ENCODE measurements at regions not wholly inside any gene's neighbourhood (a gene's known extent, or its start where the extent isn't known, plus 50 kb on each side); places are given as distances from the start of the nearest gene placed in this dataset.

- DNase-seq, result no peak
- WGBS, result 83% methylated on average over 1 of the region's 1 CpG
- no peak overlapping the region for H3K18ac ChIP-seq (ENCODE audit: low read depth in 1 of 2, low read length in 2 of 2)
- H3K4me1 ChIP-seq (ENCODE audit: control insufficient read depth, insufficient read depth, low read depth, low read length), result no peaks in the 10 kb centered on the region
- H2BK15ac ChIP-seq (ENCODE audit: low read depth, poor library complexity, severe bottlenecking), result no peak overlapping the region
- H2BK12ac ChIP-seq (ENCODE audit: low read length in 2 of 2), result no peak overlapping the region
- no peak overlapping the region for H3K4ac ChIP-seq (ENCODE audit: low read depth in 1 of 2, low read length in 2 of 2)
- no peak overlapping the region for H3K4me2 ChIP-seq (ENCODE audit: low read length, poor library complexity, severe bottlenecking)
- H3K14ac ChIP-seq (ENCODE audit: low read length in 2 of 2), result no peak overlapping the region
- H3K9ac ChIP-seq (ENCODE audit: low read length), result no peak overlapping the region
- H4K91ac ChIP-seq (ENCODE audit: low read length), result no peak overlapping the region
- no peak overlapping the region for H2BK5ac ChIP-seq (ENCODE audit: low read depth, low read length, poor library complexity, severe bottlenecking)
- no peak overlapping the region for H2AK5ac ChIP-seq (ENCODE audit: low read length, severe bottlenecking)
- H3K9me3 ChIP-seq (ENCODE audit: control insufficient read depth, low read length), result no peaks in the 10 kb centered on the region
- H2AFZ ChIP-seq (ENCODE audit: low read depth, low read length), result no peak overlapping the region
- no peak overlapping the region for H4K8ac ChIP-seq (ENCODE audit: low read length)
- no peak overlapping the region for H3K27ac ChIP-seq (ENCODE audit: low read length, poor library complexity, severe bottlenecking)
- H2BK120ac ChIP-seq (ENCODE audit: low read depth, low read length), result no peak overlapping the region
- no peaks in the 10 kb centered on the region for H3K79me1 ChIP-seq (replicated peaks; ENCODE audit: low read length, poor library complexity, severe bottlenecking)
- no peak overlapping the region for H3K23ac ChIP-seq (ENCODE audit: low read length in 2 of 2)
- H3K36me3 ChIP-seq (ENCODE audit: control insufficient read depth in 1 of 2, insufficient read depth in 2 of 2, low read depth in 1 of 2, low read length in 2 of 2), result no peaks in the 10 kb centered on the region
- peaks cover 0 to 4% of the 10 kb centered on the region in 2 experiments for H3K27me3 ChIP-seq (ENCODE audit: control insufficient read depth in 1 of 2, insufficient read depth in 1 of 2, low read length in 2 of 2)
- H3K4me3 ChIP-seq (ENCODE audit: insufficient read depth in 1 of 2, low read depth in 1 of 2, low read length in 2 of 2), result no peak overlapping the region
Measured at GRCh38 chr3:157888040-157888439, 218.2 kb downstream of the SHOX2 start.

GRCh38 chr3:157876556-157876955, 229.7 kb downstream of the SHOX2 start:
- Histone ChIP-seq H3K18ac (ENCODE audit: low read depth in 1 of 2, low read length in 2 of 2) (no peak overlapping the region), H4K91ac (ENCODE audit: low read length) (no peak overlapping the region), H3K9me3 (ENCODE audit: control insufficient read depth, low read length) (peaks cover 3% of the 10 kb centered on the region), H2AFZ (ENCODE audit: low read depth, low read length) (no peak overlapping the region), H3K4me2 (ENCODE audit: low read length, poor library complexity, severe bottlenecking) (no peak overlapping the region), H2BK15ac (ENCODE audit: low read depth, poor library complexity, severe bottlenecking) (no peak overlapping the region), H3K4ac (ENCODE audit: low read depth in 1 of 2, low read length in 2 of 2) (no peak overlapping the region), H3K27me3 (ENCODE audit: control insufficient read depth in 1 of 2, insufficient read depth in 1 of 2, low read length in 2 of 2) (no peaks in the 10 kb centered on the region), H2BK120ac (ENCODE audit: low read depth, low read length) (no peak overlapping the region), H3K4me3 (ENCODE audit: insufficient read depth in 1 of 2, low read depth in 1 of 2, low read length in 2 of 2) (no peak overlapping the region), H3K27ac (ENCODE audit: low read length, poor library complexity, severe bottlenecking) (no peak overlapping the region), H4K8ac (ENCODE audit: low read length) (no peak overlapping the region), H3K36me3 (ENCODE audit: control insufficient read depth in 1 of 2, insufficient read depth in 2 of 2, low read depth in 1 of 2, low read length in 2 of 2) (no peaks in the 10 kb centered on the region), H3K79me1 (replicated peaks; ENCODE audit: low read length, poor library complexity, severe bottlenecking) (no peaks in the 10 kb centered on the region), H3K9ac (ENCODE audit: low read length) (no peak overlapping the region), H3K14ac (ENCODE audit: low read length in 2 of 2) (no peak overlapping the region), H2AK5ac (ENCODE audit: low read length, severe bottlenecking) (no peak overlapping the region), H3K4me1 (ENCODE audit: control insufficient read depth, insufficient read depth, low read depth, low read length) (no peaks in the 10 kb centered on the region), H2BK5ac (ENCODE audit: low read depth, low read length, poor library complexity, severe bottlenecking) (no peak overlapping the region), H2BK12ac (ENCODE audit: low read length in 2 of 2) (no peak overlapping the region), H3K23ac (ENCODE audit: low read length in 2 of 2) (no peak overlapping the region)
- no peak for DNase-seq
- WGBS, result 25% methylated on average over 1 of the region's 2 CpGs

DNA sequence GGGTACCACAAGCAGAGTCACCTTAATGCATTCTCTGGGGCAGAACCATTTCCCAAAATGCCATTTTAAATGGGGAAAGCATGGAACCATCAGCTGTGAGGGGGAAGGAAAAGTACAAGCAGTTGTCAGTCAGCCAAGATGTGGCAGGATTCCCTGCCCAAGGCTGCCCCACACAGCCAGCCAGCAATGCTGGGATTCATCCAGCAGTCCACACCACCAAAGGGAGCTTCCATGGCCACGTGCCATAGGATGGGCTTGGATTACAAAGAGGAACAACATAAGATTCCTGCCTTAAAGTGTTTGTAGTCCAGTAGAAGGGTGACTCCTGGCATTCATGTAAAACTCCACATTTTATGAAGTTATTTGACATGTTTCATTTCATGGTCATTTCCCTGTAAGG, 233.3 kb downstream of the SHOX2 start:
- Histone ChIP-seq H3K4me2 (ENCODE audit: low read length, poor library complexity, severe bottlenecking) (no peak overlapping the region), H3K4me3 (ENCODE audit: insufficient read depth in 1 of 2, low read depth in 1 of 2, low read length in 2 of 2) (no peak overlapping the region), H3K36me3 (ENCODE audit: control insufficient read depth in 1 of 2, insufficient read depth in 2 of 2, low read depth in 1 of 2, low read length in 2 of 2) (no peaks in the 10 kb centered on the region), H3K14ac (ENCODE audit: low read length in 2 of 2) (no peak overlapping the region), H2BK5ac (ENCODE audit: low read depth, low read length, poor library complexity, severe bottlenecking) (no peak overlapping the region), H3K9me3 (ENCODE audit: control insufficient read depth, low read length) (no peaks in the 10 kb centered on the region), H3K4ac (ENCODE audit: low read depth in 1 of 2, low read length in 2 of 2) (no peak overlapping the region), H3K4me1 (ENCODE audit: control insufficient read depth, insufficient read depth, low read depth, low read length) (no peaks in the 10 kb centered on the region), H2AK5ac (ENCODE audit: low read length, severe bottlenecking) (no peak overlapping the region), H2AFZ (ENCODE audit: low read depth, low read length) (no peak overlapping the region), H2BK120ac (ENCODE audit: low read depth, low read length) (no peak overlapping the region), H3K23ac (ENCODE audit: low read length in 2 of 2) (no peak overlapping the region), H4K91ac (ENCODE audit: low read length) (no peak overlapping the region), H3K18ac (ENCODE audit: low read depth in 1 of 2, low read length in 2 of 2) (no peak overlapping the region), H3K9ac (ENCODE audit: low read length) (no peak overlapping the region), H4K8ac (ENCODE audit: low read length) (no peak overlapping the region), H2BK12ac (ENCODE audit: low read length in 2 of 2) (no peak overlapping the region), H3K27ac (ENCODE audit: low read length, poor library complexity, severe bottlenecking) (no peak overlapping the region), H2BK15ac (ENCODE audit: low read depth, poor library complexity, severe bottlenecking) (no peak overlapping the region), H3K79me1 (replicated peaks; ENCODE audit: low read length, poor library complexity, severe bottlenecking) (no peaks in the 10 kb centered on the region), H3K27me3 (ENCODE audit: control insufficient read depth in 1 of 2, insufficient read depth in 1 of 2, low read length in 2 of 2) (no peaks in the 10 kb centered on the region)
- WGBS, result no CpG with 5 or more reads among the region's 1 CpG
- DNase-seq, result no peak

DNA sequence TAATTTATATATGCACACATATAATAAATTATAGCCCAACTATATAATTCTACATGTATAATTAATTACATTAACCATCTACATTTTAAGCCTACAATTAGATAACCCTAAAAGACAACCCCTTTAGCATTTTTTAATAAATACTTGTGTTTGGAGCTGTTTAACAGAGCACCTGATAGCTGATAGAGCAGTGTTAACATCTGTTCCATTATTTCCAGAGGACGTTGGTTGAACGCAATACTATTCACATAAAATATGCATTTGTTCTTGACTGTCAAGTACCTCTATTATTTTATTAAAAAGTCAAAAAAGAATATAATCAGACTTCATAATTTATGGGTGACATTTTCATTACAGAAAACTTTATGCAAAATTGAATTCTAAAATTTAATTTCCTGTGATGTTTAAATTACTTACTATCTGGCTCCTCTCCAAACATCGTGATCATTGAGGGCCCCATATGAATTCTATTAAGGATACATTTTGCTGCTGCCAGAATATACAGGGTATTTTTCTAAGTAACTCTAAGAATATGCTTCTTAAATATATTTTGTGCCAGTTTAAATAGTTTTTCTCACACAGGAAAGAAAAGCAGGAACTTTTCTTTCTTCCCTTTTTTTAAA, 234.3 kb downstream of the SHOX2 start:
- Histone ChIP-seq H3K4ac (ENCODE audit: low read depth in 1 of 2, low read length in 2 of 2) (no peak overlapping the region), H4K91ac (ENCODE audit: low read length) (no peak overlapping the region), H2AK5ac (ENCODE audit: low read length, severe bottlenecking) (no peak overlapping the region), H3K14ac (ENCODE audit: low read length in 2 of 2) (no peak overlapping the region), H3K4me3 (ENCODE audit: insufficient read depth in 1 of 2, low read depth in 1 of 2, low read length in 2 of 2) (no peak overlapping the region), H3K18ac (ENCODE audit: low read depth in 1 of 2, low read length in 2 of 2) (no peak overlapping the region), H3K9me3 (ENCODE audit: control insufficient read depth, low read length) (no peaks in the 10 kb centered on the region), H2BK120ac (ENCODE audit: low read depth, low read length) (no peak overlapping the region), H2BK15ac (ENCODE audit: low read depth, poor library complexity, severe bottlenecking) (no peak overlapping the region), H3K23ac (ENCODE audit: low read length in 2 of 2) (no peak overlapping the region), H3K27me3 (ENCODE audit: control insufficient read depth in 1 of 2, insufficient read depth in 1 of 2, low read length in 2 of 2) (no peaks in the 10 kb centered on the region), H2BK12ac (ENCODE audit: low read length in 2 of 2) (no peak overlapping the region), H3K27ac (ENCODE audit: low read length, poor library complexity, severe bottlenecking) (no peak overlapping the region), H3K36me3 (ENCODE audit: control insufficient read depth in 1 of 2, insufficient read depth in 2 of 2, low read depth in 1 of 2, low read length in 2 of 2) (no peaks in the 10 kb centered on the region), H3K9ac (ENCODE audit: low read length) (no peak overlapping the region), H3K79me1 (replicated peaks; ENCODE audit: low read length, poor library complexity, severe bottlenecking) (no peaks in the 10 kb centered on the region), H2AFZ (ENCODE audit: low read depth, low read length) (no peak overlapping the region), H2BK5ac (ENCODE audit: low read depth, low read length, poor library complexity, severe bottlenecking) (no peak overlapping the region), H4K8ac (ENCODE audit: low read length) (no peak overlapping the region), H3K4me2 (ENCODE audit: low read length, poor library complexity, severe bottlenecking) (no peak overlapping the region), H3K4me1 (ENCODE audit: control insufficient read depth, insufficient read depth, low read depth, low read length) (no peaks in the 10 kb centered on the region)
- no peak for DNase-seq
- WGBS, result no CpG with 5 or more reads among the region's 3 CpGs

All from mesenchymal stem cell (in vitro differentiated cells and primary cell).